Stimulated activated CD4-positive, alpha-beta T cell treated with anti-CD3 and anti-CD28 coated beads, Interleukin-2, amount 100 ng/mL, for 4 hours (primary cell): ENCODE measurements at regions not wholly inside any gene's neighbourhood (a gene's known extent, or its start where the extent isn't known, plus 50 kb on each side); places are given as distances from the start of the nearest gene placed in this dataset.

Experiments used
- DNase-seq: peaks from one replicate; pipeline ENCODE4 v3.0.0-alpha.2; 2020; ENCODE audit warnings: low read depth

GRCh38 chr11:15539645-15540044, 424.9 kb downstream of the INSC start:
- no peak for DNase-seq

- no peak for DNase-seq
These were observed 426.4 kb downstream of the INSC start for GRCh38 chr11:15541079-15541478.

GRCh38 chr11:15544353-15544752, 429.6 kb downstream of the INSC start:
- no peak for DNase-seq

GRCh38 chr11:15547685-15548084, 433.0 kb downstream of the INSC start:
- no peak for DNase-seq

- DNase-seq, result no peak
These were observed 437.5 kb downstream of the INSC start for GRCh38 chr11:15551901-15552851.

GRCh38 chr11:15555161-15555560, 440.4 kb downstream of the INSC start:
- DNase-seq, result no peak

GRCh38 chr11:15557457-15558230, 442.9 kb downstream of the INSC start:
- DNase-seq, result no peak

- no peak for DNase-seq
These were observed 443.9 kb downstream of the INSC start for GRCh38 chr11:15558513-15559181.

GRCh38 chr11:15560689-15561467, 446.2 kb downstream of the INSC start:
- DNase-seq, result no peak

GRCh38 chr11:15562230-15562629, 447.5 kb downstream of the INSC start:
- no peak for DNase-seq

- DNase-seq, result no peak
These were observed 448.3 kb downstream of the INSC start for GRCh38 chr11:15563054-15563453.

- no peak for DNase-seq
These were observed 451.2 kb downstream of the INSC start for GRCh38 chr11:15565880-15566279.

- DNase-seq, result no peak
These were observed 453.7 kb downstream of the INSC start for GRCh38 chr11:15568440-15568839.

- DNase-seq, result no peak
These were observed 454.7 kb downstream of the INSC start for GRCh38 chr11:15569305-15570025.

GRCh38 chr11:15575409-15575808, 460.7 kb downstream of the INSC start:
- no peak for DNase-seq

- no peak for DNase-seq
These were observed 462.0 kb downstream of the INSC start for GRCh38 chr11:15576769-15577168.

- no peak for DNase-seq
These were observed 462.8 kb downstream of the INSC start for GRCh38 chr11:15577519-15577918.

- DNase-seq, result no peak
These were observed 464.7 kb downstream of the INSC start for GRCh38 chr11:15579287-15580001.

- DNase-seq, result no peak
These were observed 465.5 kb downstream of the INSC start for GRCh38 chr11:15580056-15580774.

- DNase-seq, result no peak
These were observed 466.0 kb downstream of the INSC start for GRCh38 chr11:15580775-15581095.
